ENCODE measurements at regions not wholly inside any gene's neighbourhood (a gene's known extent, or its start where the extent isn't known, plus 50 kb on each side); places are given as distances from the start of the nearest gene placed in this dataset.

DNA sequence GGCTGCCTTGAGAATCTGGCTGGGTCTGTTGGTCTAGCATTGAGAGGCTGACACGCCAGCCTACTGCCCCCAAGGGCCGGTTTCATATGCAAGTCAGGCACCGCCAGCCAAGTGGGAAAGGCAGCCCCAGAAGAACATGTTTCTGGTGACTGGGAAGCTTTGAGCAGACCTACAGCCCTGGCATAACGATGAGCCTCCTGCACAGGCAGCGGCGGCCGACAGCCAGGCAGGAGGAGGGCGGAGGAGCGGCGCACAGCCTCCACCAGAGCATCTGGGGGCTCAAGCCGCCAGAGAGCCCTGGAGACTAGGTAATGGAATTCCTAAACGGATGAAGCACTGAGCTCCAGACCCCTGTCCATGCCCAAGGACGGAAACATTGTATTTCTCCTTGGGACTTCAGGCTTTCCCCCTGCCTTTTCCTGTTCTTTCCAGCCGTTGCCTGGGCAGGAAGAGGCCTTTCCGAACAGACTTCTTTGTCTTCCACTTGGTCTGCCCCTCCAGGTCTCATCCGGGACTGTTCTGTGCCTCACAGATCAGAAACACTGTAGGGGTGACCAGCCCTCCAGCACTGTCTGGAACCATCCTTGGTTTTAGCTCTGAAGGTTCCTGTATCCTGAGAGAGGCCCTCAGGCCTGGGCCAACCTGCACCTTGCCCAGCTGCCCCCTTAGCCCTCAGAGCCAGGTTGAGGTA, 59.5 kb downstream of the IRF2BP2 start:
- no peak for TF ChIP-seq EZH2 (IDR thresholded peaks at IDR 0.05)
- no peak for TF ChIP-seq POLR2AphosphoS5 (IDR thresholded peaks at IDR 0.05; ENCODE audit: borderline replicate concordance, low read depth, low read length)
- TF ChIP-seq FOXP2 (optimal IDR thresholded peaks at IDR 0.05; ENCODE audit: control extremely low read depth, extremely low read length, insufficient read depth): no peak

Measured in SK-N-MC (cell line).